Neural cell (in vitro differentiated cells): ENCODE measurements at regions not wholly inside any gene's neighbourhood (a gene's known extent, or its start where the extent isn't known, plus 50 kb on each side); places are given as distances from the start of the nearest gene placed in this dataset.

Experiments used
- H2AFZ ChIP-seq: fragments of 200-600, 300-800 bp; sonication (generic), shearing (Covaris generic); 2 replicates; pipeline ENCODE4 v1.6.0; 2014; ENCODE audit warnings: low read depth, mild to moderate bottlenecking, antibody characterized with exemption, low read length, moderate library complexity
- H3F3A ChIP-seq: fragments of 200-600 bp; shearing (Covaris generic); 2 replicates; pipeline ENCODE4 v1.6.1; 2016; ENCODE audit warnings: mild to moderate bottlenecking, moderate library complexity, mixed read lengths, antibody characterized with exemption, low read length; ENCODE audit not compliant: insufficient read depth, poor library complexity, severe bottlenecking
- H3K27ac ChIP-seq: fragments of 200-600, 300-800 bp; sonication (generic), shearing (Covaris generic); 2 replicates; pipeline ENCODE4 v1.5.1; 2014; ENCODE audit warnings: mild to moderate bottlenecking, low read length, moderate library complexity
- H3K27me3 ChIP-seq: fragments of 300-800, 200-600 bp; sonication (generic), shearing (Covaris generic); 2 replicates; pipeline ENCODE4 v1.6.0; 2014; ENCODE audit warnings: mild to moderate bottlenecking, low read depth, low read length, moderate library complexity; ENCODE audit not compliant: insufficient read depth
- H3K36me3 ChIP-seq: fragments of 300-800, 200-600 bp; sonication (generic), shearing (Covaris generic); 2 replicates; pipeline ENCODE4 v1.5.1; 2014; ENCODE audit warnings: mild to moderate bottlenecking, antibody characterized with exemption, low read length, moderate library complexity; ENCODE audit not compliant: insufficient read depth
- H3K4me2 ChIP-seq: fragments of 300-800, 200-600 bp; sonication (generic), shearing (Covaris generic); 2 replicates; pipeline ENCODE4 v1.6.0; 2014; ENCODE audit warnings: mild to moderate bottlenecking, low read length
- H3K4me3 ChIP-seq: fragments of 300-800, 200-600 bp; sonication (generic), shearing (Covaris generic); 2 replicates; pipeline ENCODE4 v1.5.1; 2014; ENCODE audit warnings: mild to moderate bottlenecking, low read length, moderate library complexity
- H3K79me2 ChIP-seq: fragments of 200-600 bp; shearing (Covaris generic); replicated peaks from 2 replicates; pipeline ENCODE4 v1.6.0; 2014; ENCODE audit warnings: mild to moderate bottlenecking, low read length, moderate library complexity; ENCODE audit not compliant: insufficient read depth
- H3K9ac ChIP-seq: fragments of 300-800, 200-600 bp; sonication (generic), shearing (Covaris generic); 2 replicates; pipeline ENCODE4 v1.6.1; 2016; ENCODE audit warnings: mild to moderate bottlenecking, low read length, mixed read lengths
- H3K9me2 ChIP-seq: fragments of 200-600 bp; shearing (Covaris generic); 2 replicates; pipeline ENCODE4 v1.6.1; 2016; ENCODE audit warnings: mild to moderate bottlenecking, low read length, mixed read lengths; ENCODE audit not compliant: insufficient read depth
- H3K9me3 ChIP-seq: fragments of 200-600, 300-800 bp; sonication (generic), shearing (Covaris generic); 2 replicates; pipeline ENCODE4 v1.6.1; 2016; ENCODE audit warnings: mild to moderate bottlenecking, mixed run types, low read length, moderate library complexity, mixed read lengths
- H4K20me1 ChIP-seq: fragments of 200-600 bp; shearing (Covaris generic); 2 replicates; pipeline ENCODE4 v1.6.1; 2016; ENCODE audit warnings: mild to moderate bottlenecking, mixed run types; ENCODE audit not compliant: insufficient read depth
- CTCF ChIP-seq: fragments of 450-650 bp; IDR thresholded peaks from 2 replicates; pipeline ENCODE4 v1.5.1; 2014; ENCODE audit warnings: antibody characterized with exemption, mild to moderate bottlenecking, moderate library complexity; ENCODE audit not compliant: poor library complexity, severe bottlenecking
- EP300 ChIP-seq: fragments of 450-650 bp; conservative IDR thresholded peaks from 2 replicates; pipeline ENCODE4 v1.6.1; 2014; ENCODE audit warnings: antibody characterized with exemption, mild to moderate bottlenecking, moderate library complexity; ENCODE audit not compliant: poor library complexity, severe bottlenecking
- EZH2 ChIP-seq: fragments of 200-600, 300-800 bp; shearing (Covaris generic), sonication (generic); IDR thresholded peaks from 2 replicates; pipeline ENCODE4 v1.6.1; 2014; ENCODE audit warnings: antibody characterized with exemption, low read length, borderline replicate concordance, mild to moderate bottlenecking; ENCODE audit not compliant: insufficient read depth, poor library complexity, severe bottlenecking
- MXI1 ChIP-seq: fragments of 450-650 bp; conservative IDR thresholded peaks from 2 replicates; pipeline ENCODE4 v1.6.1; 2014; ENCODE audit warnings: antibody characterized with exemption, mild to moderate bottlenecking; ENCODE audit not compliant: poor library complexity, severe bottlenecking
- POLR2AphosphoS5 ChIP-seq: IDR thresholded peaks from 2 replicates; pipeline ENCODE4 v1.6.1; 2012
- RAD21 ChIP-seq: fragments of 450-650 bp; conservative IDR thresholded peaks from 2 replicates; pipeline ENCODE4 v1.6.1; 2014; ENCODE audit warnings: antibody characterized with exemption, mild to moderate bottlenecking, moderate library complexity
- SMC3 ChIP-seq: fragments of 450-650 bp; conservative IDR thresholded peaks from 2 replicates; pipeline ENCODE4 v1.6.1; 2014; ENCODE audit warnings: antibody characterized with exemption, mild to moderate bottlenecking, moderate library complexity; ENCODE audit not compliant: poor library complexity
- TAF1 ChIP-seq: IDR thresholded peaks from 2 replicates; pipeline ENCODE4 v1.6.1; 2012; ENCODE audit warnings: low read depth
- TF ChIP-seq, protein P1 (sequence below): IDR thresholded peaks from 2 replicates; pipeline ENCODE4 v1.6.1; 2012; ENCODE audit warnings: borderline replicate concordance

DNA sequence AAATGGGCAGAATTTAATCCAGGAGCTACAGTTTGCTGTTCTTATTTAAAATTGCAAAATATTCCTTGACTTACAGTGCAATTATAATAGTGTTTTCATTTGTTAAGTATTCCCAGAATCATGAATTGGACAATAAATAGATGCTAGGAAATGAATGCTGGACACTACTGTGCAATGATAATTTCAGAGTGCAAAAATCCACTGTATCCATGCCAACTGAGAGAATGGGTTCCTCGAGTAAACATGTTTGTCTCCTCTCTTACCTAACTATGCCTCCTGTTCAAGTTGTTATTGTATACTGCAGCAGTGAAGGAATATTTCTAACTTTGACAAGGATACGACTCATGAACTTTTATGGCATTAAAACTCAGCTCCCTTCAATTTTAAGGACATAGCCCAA lies 1396.3 kb downstream of the GATA3 start:
- H3K36me3 ChIP-seq = no peaks in the 10 kb centered on the region
- no peak overlapping the region for H3K27ac ChIP-seq
- no peak overlapping the region for H3K4me2 ChIP-seq
- H3K9me3 ChIP-seq = no peaks in the 10 kb centered on the region
- H3K4me3 ChIP-seq = no peak overlapping the region
- H2AFZ ChIP-seq = no peak overlapping the region
- no peaks in the 10 kb centered on the region for H3K79me2 ChIP-seq
- no peaks in the 10 kb centered on the region for H4K20me1 ChIP-seq
- no peak overlapping the region for H3K9ac ChIP-seq
- H3F3A ChIP-seq = no peaks in the 10 kb centered on the region
- no peaks in the 10 kb centered on the region for H3K27me3 ChIP-seq
- no peaks in the 10 kb centered on the region for H3K9me2 ChIP-seq
- TF ChIP-seq MXI1 (no peak), TAF1 (no peak), POLR2AphosphoS5 (no peak), EZH2 (no peak), RAD21 (no peak), EP300 (no peak), SMC3 (no peak), CTCF (no peak)
- TF ChIP-seq, protein P1, sequence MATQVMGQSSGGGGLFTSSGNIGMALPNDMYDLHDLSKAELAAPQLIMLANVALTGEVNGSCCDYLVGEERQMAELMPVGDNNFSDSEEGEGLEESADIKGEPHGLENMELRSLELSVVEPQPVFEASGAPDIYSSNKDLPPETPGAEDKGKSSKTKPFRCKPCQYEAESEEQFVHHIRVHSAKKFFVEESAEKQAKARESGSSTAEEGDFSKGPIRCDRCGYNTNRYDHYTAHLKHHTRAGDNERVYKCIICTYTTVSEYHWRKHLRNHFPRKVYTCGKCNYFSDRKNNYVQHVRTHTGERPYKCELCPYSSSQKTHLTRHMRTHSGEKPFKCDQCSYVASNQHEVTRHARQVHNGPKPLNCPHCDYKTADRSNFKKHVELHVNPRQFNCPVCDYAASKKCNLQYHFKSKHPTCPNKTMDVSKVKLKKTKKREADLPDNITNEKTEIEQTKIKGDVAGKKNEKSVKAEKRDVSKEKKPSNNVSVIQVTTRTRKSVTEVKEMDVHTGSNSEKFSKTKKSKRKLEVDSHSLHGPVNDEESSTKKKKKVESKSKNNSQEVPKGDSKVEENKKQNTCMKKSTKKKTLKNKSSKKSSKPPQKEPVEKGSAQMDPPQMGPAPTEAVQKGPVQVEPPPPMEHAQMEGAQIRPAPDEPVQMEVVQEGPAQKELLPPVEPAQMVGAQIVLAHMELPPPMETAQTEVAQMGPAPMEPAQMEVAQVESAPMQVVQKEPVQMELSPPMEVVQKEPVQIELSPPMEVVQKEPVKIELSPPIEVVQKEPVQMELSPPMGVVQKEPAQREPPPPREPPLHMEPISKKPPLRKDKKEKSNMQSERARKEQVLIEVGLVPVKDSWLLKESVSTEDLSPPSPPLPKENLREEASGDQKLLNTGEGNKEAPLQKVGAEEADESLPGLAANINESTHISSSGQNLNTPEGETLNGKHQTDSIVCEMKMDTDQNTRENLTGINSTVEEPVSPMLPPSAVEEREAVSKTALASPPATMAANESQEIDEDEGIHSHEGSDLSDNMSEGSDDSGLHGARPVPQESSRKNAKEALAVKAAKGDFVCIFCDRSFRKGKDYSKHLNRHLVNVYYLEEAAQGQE = no peak

DNA sequence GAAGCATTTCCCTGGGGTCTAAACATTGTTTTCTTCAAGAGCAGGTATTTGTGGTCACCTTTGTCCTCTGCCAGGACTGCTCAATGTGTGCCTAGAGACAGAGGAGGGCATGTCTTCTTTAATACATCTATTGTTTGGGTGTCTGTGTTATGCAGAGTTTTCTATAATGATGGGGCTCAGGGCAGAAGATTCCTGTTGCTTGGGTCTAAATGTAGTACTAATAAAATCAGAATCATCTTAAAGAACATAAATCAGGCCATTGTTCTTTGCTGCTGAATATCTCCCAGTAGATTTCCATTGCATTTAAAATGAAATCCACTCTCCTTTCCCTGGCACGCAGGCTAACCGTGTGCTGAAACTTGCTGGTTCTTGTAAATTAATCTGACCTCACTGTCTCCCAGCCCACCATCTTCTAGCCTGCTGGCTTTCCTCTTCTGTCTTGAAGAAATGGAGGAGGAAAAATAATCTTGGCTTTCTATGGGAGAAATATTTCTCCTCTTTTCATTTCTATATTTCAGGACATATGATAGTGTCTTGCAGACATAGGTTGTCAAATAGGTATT lies 1396.8 kb downstream of the GATA3 start:
- H3K36me3 ChIP-seq = no peaks in the 10 kb centered on the region
- no peaks in the 10 kb centered on the region for H4K20me1 ChIP-seq
- H3K79me2 ChIP-seq = no peaks in the 10 kb centered on the region
- H3K4me3 ChIP-seq = no peak overlapping the region
- H3F3A ChIP-seq = no peaks in the 10 kb centered on the region
- no peak overlapping the region for H3K9ac ChIP-seq
- no peak overlapping the region for H3K4me2 ChIP-seq
- H2AFZ ChIP-seq = no peak overlapping the region
- H3K9me3 ChIP-seq = no peaks in the 10 kb centered on the region
- TF ChIP-seq EP300 = no peak
- TF ChIP-seq, protein P1 = no peak
- TF ChIP-seq MXI1 = no peak
- no peak for TF ChIP-seq EZH2
- no peak for TF ChIP-seq POLR2AphosphoS5
- TF ChIP-seq SMC3 = no peak
- no peak overlapping the region for H3K27ac ChIP-seq
- no peaks in the 10 kb centered on the region for H3K27me3 ChIP-seq
- H3K9me2 ChIP-seq = no peaks in the 10 kb centered on the region
